ENCODE measurements at regions not wholly inside any gene's neighbourhood (a gene's known extent, or its start where the extent isn't known, plus 50 kb on each side); places are given as distances from the start of the nearest gene placed in this dataset.

DNA sequence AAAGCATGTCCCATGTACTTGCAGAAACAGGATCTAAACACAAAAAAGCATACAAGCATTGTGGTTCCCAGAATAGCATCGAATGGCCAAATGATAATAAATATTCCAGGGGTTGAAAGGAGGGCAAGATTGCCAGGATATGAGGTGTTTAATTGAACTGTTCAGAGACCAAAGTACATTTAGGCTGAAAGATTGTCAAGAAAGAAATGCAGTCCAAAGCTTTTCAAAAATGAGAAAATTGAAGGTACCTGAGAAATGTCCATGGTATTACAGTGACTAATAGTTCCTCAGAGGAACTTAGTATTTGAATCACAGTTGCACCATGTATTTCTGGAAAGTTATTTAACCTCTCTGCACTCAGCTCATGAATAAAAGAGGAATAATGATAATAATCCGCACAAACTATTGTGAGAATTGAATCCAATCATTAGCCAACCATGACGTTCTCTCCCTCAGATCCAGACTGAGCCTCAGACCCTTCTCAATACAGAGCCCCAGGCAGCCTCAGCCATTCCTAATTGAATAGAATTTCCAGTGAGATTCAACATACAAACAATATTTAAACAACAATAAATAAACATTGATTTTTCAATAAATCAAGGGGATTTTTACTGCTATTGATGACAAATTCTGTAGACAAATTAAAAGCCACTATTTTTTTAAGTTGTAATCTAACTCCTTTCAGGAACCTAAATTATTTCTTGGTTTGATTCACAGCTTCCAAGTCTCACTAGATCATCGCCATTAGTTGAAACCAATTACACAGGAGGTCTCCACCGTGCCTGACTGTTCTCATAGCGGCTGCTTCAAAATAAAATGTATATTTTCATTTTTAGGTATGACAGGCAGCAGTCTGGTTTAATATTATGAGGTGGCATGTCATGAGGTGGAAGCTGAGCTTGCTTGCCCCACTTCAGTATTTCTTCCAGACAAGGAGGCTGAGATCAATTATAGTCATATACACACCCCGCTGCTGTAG is 144.3 kb upstream of the TENT5A start:
- H3K27ac ChIP-seq (ENCODE audit: low read length): no peak overlapping the region
- H3K79me2 ChIP-seq (ENCODE audit: low read length): no peaks in the 10 kb centered on the region
- no peak overlapping the region for H3K9ac ChIP-seq (ENCODE audit: low read length)
- H3K4me1 ChIP-seq (ENCODE audit: low read length): no peaks in the 10 kb centered on the region
- H3K4me2 ChIP-seq (ENCODE audit: low read length): no peak overlapping the region
- no peak overlapping the region for H2AFZ ChIP-seq (ENCODE audit: low read depth, low read length)
- no peaks in the 10 kb centered on the region for H4K20me1 ChIP-seq (ENCODE audit: insufficient read depth, low read length)
- no peaks in the 10 kb centered on the region for H3K27me3 ChIP-seq (ENCODE audit: low read depth, low read length)
- no peak overlapping the region for H3K4me3 ChIP-seq (ENCODE audit: low read length)
- H3K9me3 ChIP-seq (ENCODE audit: insufficient read depth, low read length): no peaks in the 10 kb centered on the region
- no peaks in the 10 kb centered on the region for H3K36me3 ChIP-seq (replicated peaks; ENCODE audit: low read depth, low read length)
- TF ChIP-seq EZH2phosphoT487 (IDR thresholded peaks at IDR 0.05; ENCODE audit: low read depth): no peak

DNA sequence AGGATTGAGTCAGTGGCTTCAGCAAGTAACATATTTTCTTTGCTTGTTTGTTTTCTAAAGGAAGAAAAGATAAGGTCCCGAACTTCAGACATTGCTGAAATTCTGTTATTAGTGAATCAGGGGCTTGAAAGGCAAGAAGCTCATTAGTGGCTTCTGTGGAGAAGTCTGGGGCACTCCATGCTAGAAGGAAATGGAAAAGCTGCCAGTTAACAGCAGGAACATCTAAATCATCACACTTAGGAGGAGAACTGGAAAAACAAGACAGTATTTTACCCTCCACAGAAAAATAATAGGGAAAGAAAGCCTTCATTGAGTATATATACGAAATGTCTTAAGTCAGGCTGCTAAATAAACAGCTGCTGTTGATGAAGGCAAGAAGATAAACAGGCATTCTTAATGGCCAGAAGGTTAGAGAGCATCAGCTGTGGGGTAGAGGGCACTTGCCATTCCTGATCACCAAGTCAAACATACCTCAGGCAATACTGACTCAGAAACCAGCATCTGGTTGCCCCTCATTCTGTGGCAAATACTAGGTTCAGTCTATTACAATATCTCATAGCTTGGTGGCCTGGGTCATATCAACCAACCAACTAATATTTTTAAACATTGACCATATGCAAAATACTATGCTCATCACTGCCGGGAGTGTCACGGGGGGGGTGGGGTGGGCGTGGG is 143.2 kb upstream of the TENT5A start:
- Histone ChIP-seq H3K4me1 (ENCODE audit: low read length) (no peaks in the 10 kb centered on the region), H3K27me3 (ENCODE audit: low read depth, low read length) (no peaks in the 10 kb centered on the region), H3K4me2 (ENCODE audit: low read length) (no peak overlapping the region), H3K4me3 (ENCODE audit: low read length) (no peak overlapping the region), H2AFZ (ENCODE audit: low read depth, low read length) (no peak overlapping the region), H3K27ac (ENCODE audit: low read length) (no peak overlapping the region), H3K79me2 (ENCODE audit: low read length) (no peaks in the 10 kb centered on the region), H3K9ac (ENCODE audit: low read length) (no peak overlapping the region), H4K20me1 (ENCODE audit: insufficient read depth, low read length) (no peaks in the 10 kb centered on the region), H3K9me3 (ENCODE audit: insufficient read depth, low read length) (no peaks in the 10 kb centered on the region), H3K36me3 (replicated peaks; ENCODE audit: low read depth, low read length) (no peaks in the 10 kb centered on the region)
- TF ChIP-seq, protein P1, sequence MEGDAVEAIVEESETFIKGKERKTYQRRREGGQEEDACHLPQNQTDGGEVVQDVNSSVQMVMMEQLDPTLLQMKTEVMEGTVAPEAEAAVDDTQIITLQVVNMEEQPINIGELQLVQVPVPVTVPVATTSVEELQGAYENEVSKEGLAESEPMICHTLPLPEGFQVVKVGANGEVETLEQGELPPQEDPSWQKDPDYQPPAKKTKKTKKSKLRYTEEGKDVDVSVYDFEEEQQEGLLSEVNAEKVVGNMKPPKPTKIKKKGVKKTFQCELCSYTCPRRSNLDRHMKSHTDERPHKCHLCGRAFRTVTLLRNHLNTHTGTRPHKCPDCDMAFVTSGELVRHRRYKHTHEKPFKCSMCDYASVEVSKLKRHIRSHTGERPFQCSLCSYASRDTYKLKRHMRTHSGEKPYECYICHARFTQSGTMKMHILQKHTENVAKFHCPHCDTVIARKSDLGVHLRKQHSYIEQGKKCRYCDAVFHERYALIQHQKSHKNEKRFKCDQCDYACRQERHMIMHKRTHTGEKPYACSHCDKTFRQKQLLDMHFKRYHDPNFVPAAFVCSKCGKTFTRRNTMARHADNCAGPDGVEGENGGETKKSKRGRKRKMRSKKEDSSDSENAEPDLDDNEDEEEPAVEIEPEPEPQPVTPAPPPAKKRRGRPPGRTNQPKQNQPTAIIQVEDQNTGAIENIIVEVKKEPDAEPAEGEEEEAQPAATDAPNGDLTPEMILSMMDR (IDR thresholded peaks at IDR 0.05; ENCODE audit: low read depth, low read length): no peak
- TF ChIP-seq EZH2phosphoT487 (IDR thresholded peaks at IDR 0.05; ENCODE audit: low read depth): no peak

DNA sequence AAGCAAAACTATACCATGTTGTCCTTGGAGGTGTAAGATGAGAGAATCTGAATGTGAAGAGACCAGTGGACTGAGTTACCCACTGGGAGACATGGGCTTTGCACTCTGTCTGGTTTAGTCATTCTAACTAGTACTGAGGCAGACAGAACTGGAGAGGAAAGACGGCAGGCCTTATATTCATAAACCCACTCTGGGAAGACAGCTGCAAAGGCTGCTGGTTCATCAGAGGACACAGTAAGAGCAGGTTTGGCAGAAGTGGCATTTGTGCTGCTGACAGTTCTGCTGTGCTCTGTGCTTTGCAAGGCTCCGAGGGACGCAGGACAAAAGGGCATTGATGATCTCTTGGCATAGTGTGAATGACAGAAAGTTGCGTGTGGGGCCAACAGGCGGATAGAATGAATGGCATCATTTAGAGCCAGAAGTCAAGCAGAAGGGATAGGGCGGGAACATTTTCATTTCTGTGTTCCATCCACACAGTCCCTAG is 142.3 kb upstream of the TENT5A start:
- H4K20me1 ChIP-seq (ENCODE audit: insufficient read depth, low read length): no peaks in the 10 kb centered on the region
- H3K4me1 ChIP-seq (ENCODE audit: low read length): no peaks in the 10 kb centered on the region
- H3K4me3 ChIP-seq (ENCODE audit: low read length): no peak overlapping the region
- TF ChIP-seq, protein P1 (IDR thresholded peaks at IDR 0.05; ENCODE audit: low read depth, low read length): no peak
- no peak for TF ChIP-seq EZH2phosphoT487 (IDR thresholded peaks at IDR 0.05; ENCODE audit: low read depth)
- H3K27ac ChIP-seq (ENCODE audit: low read length): no peak overlapping the region
- no peak overlapping the region for H2AFZ ChIP-seq (ENCODE audit: low read depth, low read length)
- H3K9ac ChIP-seq (ENCODE audit: low read length): no peak overlapping the region
- H3K9me3 ChIP-seq (ENCODE audit: insufficient read depth, low read length): no peaks in the 10 kb centered on the region
- no peaks in the 10 kb centered on the region for H3K27me3 ChIP-seq (ENCODE audit: low read depth, low read length)
- no peaks in the 10 kb centered on the region for H3K79me2 ChIP-seq (ENCODE audit: low read length)
- H3K36me3 ChIP-seq (replicated peaks; ENCODE audit: low read depth, low read length): no peaks in the 10 kb centered on the region
- no peak overlapping the region for H3K4me2 ChIP-seq (ENCODE audit: low read length)

DNA sequence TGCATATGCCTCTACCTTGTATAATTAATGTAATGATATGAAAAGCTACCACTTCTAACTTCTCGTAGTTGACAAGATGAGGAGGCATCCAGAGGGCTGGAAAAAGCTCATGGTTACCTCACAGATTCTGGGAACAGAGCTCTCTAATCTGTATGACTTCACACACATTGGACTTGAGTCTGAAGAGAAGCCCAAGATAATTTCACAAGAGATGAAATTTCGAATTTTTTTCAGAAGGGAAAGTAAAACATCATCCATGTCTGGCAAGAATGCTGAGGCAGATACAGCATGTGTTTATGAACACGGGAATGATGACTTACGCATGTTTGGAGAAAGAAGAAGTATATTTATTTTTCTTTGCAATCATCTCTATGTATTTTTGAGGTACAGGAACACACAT is 141.8 kb upstream of the TENT5A start:
- no peaks in the 10 kb centered on the region for H4K20me1 ChIP-seq (ENCODE audit: insufficient read depth, low read length)
- no peak overlapping the region for H3K9ac ChIP-seq (ENCODE audit: low read length)
- H3K9me3 ChIP-seq (ENCODE audit: insufficient read depth, low read length): no peaks in the 10 kb centered on the region
- no peaks in the 10 kb centered on the region for H3K36me3 ChIP-seq (replicated peaks; ENCODE audit: low read depth, low read length)
- H3K4me3 ChIP-seq (ENCODE audit: low read length): no peak overlapping the region
- no peaks in the 10 kb centered on the region for H3K4me1 ChIP-seq (ENCODE audit: low read length)
- no peak overlapping the region for H2AFZ ChIP-seq (ENCODE audit: low read depth, low read length)
- H3K79me2 ChIP-seq (ENCODE audit: low read length): no peaks in the 10 kb centered on the region
- no peak for TF ChIP-seq EZH2phosphoT487 (IDR thresholded peaks at IDR 0.05; ENCODE audit: low read depth)
- TF ChIP-seq, protein P1 (IDR thresholded peaks at IDR 0.05; ENCODE audit: low read depth, low read length): no peak
- H3K27me3 ChIP-seq (ENCODE audit: low read depth, low read length): no peaks in the 10 kb centered on the region
- no peak overlapping the region for H3K4me2 ChIP-seq (ENCODE audit: low read length)
- H3K27ac ChIP-seq (ENCODE audit: low read length): no peak overlapping the region
